ENCODE measurements at regions not wholly inside any gene's neighbourhood (a gene's known extent, or its start where the extent isn't known, plus 50 kb on each side); places are given as distances from the start of the nearest gene placed in this dataset.
"Not testable (repeated sequence)": the region's sequence is repeated elsewhere in the genome, so short reads cannot be mapped to it uniquely, and the experiment has no call there.

GRCh38 chr7:124205526-124205925 is 172.7 kb upstream of the TMEM229A start:
- H3K9me3 Mint-ChIP-seq = peaks cover 0 to 2% of the 10 kb centered on the region in 2 donors
- ATAC-seq (replicated peaks) (no peak), DNase-seq (no peak)
- no peak overlapping the region for H3K4me3 Mint-ChIP-seq
- no peaks in the 10 kb centered on the region for H3K27me3 Mint-ChIP-seq
- no peaks in the 10 kb centered on the region for H3K4me1 Mint-ChIP-seq
- no peak overlapping the region for H3K27ac Mint-ChIP-seq
- no peaks in the 10 kb centered on the region for H3K36me3 Mint-ChIP-seq

GRCh38 chr7:124202546-124202945 is 169.7 kb upstream of the TMEM229A start:
- H3K4me1 Mint-ChIP-seq = no peaks in the 10 kb centered on the region
- DNase-seq = no peak
- H3K4me3 Mint-ChIP-seq = no peak overlapping the region
- no peaks in the 10 kb centered on the region for H3K27me3 Mint-ChIP-seq
- H3K27ac Mint-ChIP-seq = no peak overlapping the region
- H3K9me3 Mint-ChIP-seq = peaks cover 2 to 6% of the 10 kb centered on the region in 2 donors
- no peak for ATAC-seq (replicated peaks)
- no peaks in the 10 kb centered on the region for H3K36me3 Mint-ChIP-seq

DNA sequence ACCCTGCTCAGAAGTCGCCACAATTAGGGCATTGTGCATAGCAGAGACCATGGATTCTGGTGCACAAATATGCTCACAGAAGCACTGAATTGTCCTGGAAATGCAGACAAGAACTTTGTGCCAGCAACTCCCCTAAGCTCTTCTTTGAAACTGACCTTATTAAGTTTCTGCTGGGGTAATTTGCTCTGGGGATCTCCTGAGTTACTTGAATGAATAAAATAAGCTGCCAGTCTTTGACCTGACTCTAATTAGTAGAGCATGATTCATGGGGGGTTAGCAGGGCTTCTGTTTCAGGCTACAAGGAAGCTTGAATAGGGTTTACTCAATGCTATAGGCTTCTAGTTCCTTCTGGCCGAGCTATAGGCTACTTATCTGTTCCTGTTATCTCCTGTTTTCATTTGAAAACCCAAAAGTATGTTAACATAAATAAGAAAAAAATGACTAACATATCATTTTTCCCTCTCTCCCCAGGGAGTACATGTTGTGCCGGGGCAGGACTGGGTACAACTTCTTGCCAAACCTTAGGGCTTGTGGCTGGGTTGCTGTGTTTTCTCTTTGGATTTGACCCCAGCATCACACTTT is 169.0 kb upstream of the TMEM229A start:
- H3K9me3 Mint-ChIP-seq = peaks cover 2 to 6% of the 10 kb centered on the region in 2 donors
- DNase-seq = no peak
- no peak overlapping the region for H3K4me3 Mint-ChIP-seq
- no peaks in the 10 kb centered on the region for H3K36me3 Mint-ChIP-seq
- no peaks in the 10 kb centered on the region for H3K27me3 Mint-ChIP-seq
- no peak overlapping the region for H3K27ac Mint-ChIP-seq
- no peak for ATAC-seq (replicated peaks)
- H3K4me1 Mint-ChIP-seq = no peaks in the 10 kb centered on the region

DNA sequence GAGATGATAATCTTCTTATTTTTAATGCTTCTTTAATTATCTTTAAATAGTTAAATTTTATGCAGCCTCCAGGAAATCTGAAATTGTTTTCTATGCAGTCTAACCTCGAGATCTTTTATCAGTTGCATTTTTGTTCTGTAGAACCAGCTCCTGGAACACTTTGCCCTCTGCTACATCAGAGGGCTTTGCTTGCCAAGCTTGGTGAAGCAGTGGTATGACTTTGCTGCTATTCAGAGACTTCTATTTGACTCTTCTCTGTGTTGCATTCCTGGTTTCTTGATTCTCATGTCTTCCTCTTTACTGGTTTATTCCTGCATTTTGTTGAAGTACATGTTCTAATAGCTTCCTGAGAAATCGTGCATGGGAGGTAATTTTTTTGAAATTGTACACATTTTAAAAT is 163.7 kb upstream of the TMEM229A start:
- DNase-seq (no peak), ATAC-seq (replicated peaks) (no peak)
- Mint-ChIP-seq H3K36me3 (no peaks in the 10 kb centered on the region), H3K9me3 (peaks cover 2 to 6% of the 10 kb centered on the region in 2 donors), H3K27me3 (no peaks in the 10 kb centered on the region), H3K4me1 (no peaks in the 10 kb centered on the region), H3K4me3 (no peak overlapping the region), H3K27ac (no peak overlapping the region)

GRCh38 chr7:124192885-124193284 is 160.0 kb upstream of the TMEM229A start:
- no peak for DNase-seq
- no peak overlapping the region for H3K4me3 Mint-ChIP-seq
- no peaks in the 10 kb centered on the region for H3K36me3 Mint-ChIP-seq
- no peak for ATAC-seq (replicated peaks)
- H3K27me3 Mint-ChIP-seq = no peaks in the 10 kb centered on the region
- H3K9me3 Mint-ChIP-seq = peaks cover 0 to 2% of the 10 kb centered on the region in 2 donors
- H3K4me1 Mint-ChIP-seq = no peaks in the 10 kb centered on the region
- H3K27ac Mint-ChIP-seq = no peak overlapping the region

DNA sequence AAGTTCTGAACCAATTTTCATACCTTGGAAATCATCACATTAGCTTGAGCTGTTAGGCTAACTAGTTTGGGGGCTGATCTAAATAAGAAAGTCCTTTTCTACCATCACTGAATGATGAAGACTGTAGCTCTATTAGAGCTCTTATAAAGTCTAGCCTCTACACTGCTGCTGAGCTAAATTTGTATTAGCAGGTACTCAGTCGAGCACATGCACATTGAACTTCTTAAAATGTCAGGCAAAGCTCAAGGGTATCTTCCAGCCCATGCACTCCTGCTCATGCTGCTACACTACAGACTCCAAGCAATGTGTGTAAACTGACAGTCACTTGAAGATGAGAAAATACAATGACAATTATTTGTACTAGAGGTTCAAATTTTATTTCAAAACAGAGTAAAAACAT is 158.8 kb upstream of the TMEM229A start:
- Mint-ChIP-seq H3K27ac (no peak overlapping the region), H3K4me1 (no peaks in the 10 kb centered on the region), H3K4me3 (no peak overlapping the region), H3K36me3 (no peaks in the 10 kb centered on the region), H3K27me3 (no peaks in the 10 kb centered on the region), H3K9me3 (peaks cover 0 to 2% of the 10 kb centered on the region in 2 donors)
- ATAC-seq (replicated peaks) (no peak), DNase-seq (no peak)

- Mint-ChIP-seq H3K4me3 (no peak overlapping the region), H3K27me3 (no peaks in the 10 kb centered on the region), H3K9me3 (peaks cover 0 to 2% of the 10 kb centered on the region in 2 donors), H3K36me3 (no peaks in the 10 kb centered on the region), H3K27ac (no peak overlapping the region), H3K4me1 (no peaks in the 10 kb centered on the region)
- DNase-seq = no peak
- no peak for ATAC-seq (replicated peaks)
These were observed 158.2 kb upstream of the TMEM229A start for GRCh38 chr7:124191030-124191429.

- no peaks in the 10 kb centered on the region for H3K4me1 Mint-ChIP-seq
- no peak for DNase-seq
- H3K4me3 Mint-ChIP-seq = no peak overlapping the region
- peaks cover 0 to 2% of the 10 kb centered on the region in 2 donors for H3K9me3 Mint-ChIP-seq
- ATAC-seq (replicated peaks) = no peak
- no peaks in the 10 kb centered on the region for H3K36me3 Mint-ChIP-seq
- H3K27ac Mint-ChIP-seq = no peak overlapping the region
- no peaks in the 10 kb centered on the region for H3K27me3 Mint-ChIP-seq
These were observed 155.7 kb upstream of the TMEM229A start for GRCh38 chr7:124188576-124188975.

DNA sequence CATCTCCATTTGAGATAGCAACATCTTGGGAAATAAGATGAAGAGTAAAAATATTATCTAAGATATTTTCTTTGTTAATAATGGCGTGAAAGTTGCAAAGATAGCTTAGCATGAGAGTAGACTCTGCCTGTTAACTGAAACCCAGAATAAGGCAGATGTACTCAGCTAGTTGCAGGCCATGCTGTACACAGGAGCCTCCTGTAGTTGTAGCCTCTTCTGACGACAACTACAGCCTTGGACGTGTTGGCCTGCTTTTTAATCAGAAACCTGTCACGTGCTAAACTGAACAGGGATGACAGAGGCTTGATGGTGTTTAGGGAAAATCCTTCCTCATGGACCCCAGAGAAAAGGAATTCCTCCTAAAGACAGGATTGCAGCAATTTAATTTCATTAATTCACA is 155.1 kb upstream of the TMEM229A start:
- H3K36me3 Mint-ChIP-seq = no peaks in the 10 kb centered on the region
- no peaks in the 10 kb centered on the region for H3K27me3 Mint-ChIP-seq
- no peaks in the 10 kb centered on the region for H3K4me1 Mint-ChIP-seq
- no peak for DNase-seq
- peaks cover 0 to 2% of the 10 kb centered on the region in 2 donors for H3K9me3 Mint-ChIP-seq
- ATAC-seq (replicated peaks) = no peak
- no peak overlapping the region for H3K27ac Mint-ChIP-seq
- no peak overlapping the region for H3K4me3 Mint-ChIP-seq

DNA sequence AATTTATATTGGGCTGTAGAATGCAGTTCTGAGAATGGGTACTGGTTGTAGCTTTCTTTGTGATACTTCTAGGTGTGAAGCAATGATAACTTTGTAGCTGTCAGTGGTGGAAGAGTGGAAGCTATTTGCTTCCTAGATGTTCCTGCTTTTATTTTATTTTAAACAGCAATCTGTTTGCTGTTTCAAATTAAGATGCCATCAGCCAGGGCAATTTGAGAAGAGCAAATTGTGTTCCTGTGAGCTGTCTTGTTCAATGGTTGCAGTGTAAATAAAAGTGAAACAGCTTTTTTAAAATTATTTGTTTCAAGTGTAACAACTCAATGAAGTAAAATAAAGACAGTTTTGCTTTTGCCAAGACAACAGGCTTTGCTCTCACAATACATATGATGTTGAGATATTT is 150.8 kb upstream of the TMEM229A start:
- Mint-ChIP-seq H3K4me3 (no peak overlapping the region), H3K27ac (no peak overlapping the region), H3K9me3 (peaks cover 2 to 4% of the 10 kb centered on the region in 2 donors), H3K27me3 (no peaks in the 10 kb centered on the region), H3K36me3 (no peaks in the 10 kb centered on the region), H3K4me1 (no peaks in the 10 kb centered on the region)
- ATAC-seq (replicated peaks) (no peak), DNase-seq (no peak)

DNA sequence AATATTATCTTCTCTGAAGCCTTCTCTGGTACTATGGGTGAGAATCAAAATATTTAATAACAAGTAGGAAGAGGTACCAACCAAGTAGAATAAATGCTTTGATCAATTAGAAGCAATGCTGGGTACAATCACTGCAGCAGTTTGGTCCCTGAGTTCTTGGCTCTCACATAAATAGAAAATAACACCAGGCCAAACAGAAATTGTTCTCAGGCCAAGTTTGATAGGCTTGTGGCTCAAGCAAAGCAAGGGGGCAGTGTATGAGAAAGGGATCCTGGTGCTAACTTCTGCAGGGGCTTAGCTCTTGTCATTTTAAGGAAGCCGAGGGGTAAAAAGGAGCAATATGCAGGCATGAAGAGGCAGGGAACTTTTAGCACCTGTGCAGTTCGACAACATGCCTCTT is 146.8 kb upstream of the TMEM229A start:
- Mint-ChIP-seq H3K27ac (no peak overlapping the region), H3K4me1 (no peaks in the 10 kb centered on the region), H3K9me3 (peaks cover 4 to 8% of the 10 kb centered on the region in 2 donors), H3K27me3 (no peaks in the 10 kb centered on the region), H3K36me3 (no peaks in the 10 kb centered on the region), H3K4me3 (no peak overlapping the region)
- ATAC-seq (replicated peaks) (no peak), DNase-seq (no peak)

DNA sequence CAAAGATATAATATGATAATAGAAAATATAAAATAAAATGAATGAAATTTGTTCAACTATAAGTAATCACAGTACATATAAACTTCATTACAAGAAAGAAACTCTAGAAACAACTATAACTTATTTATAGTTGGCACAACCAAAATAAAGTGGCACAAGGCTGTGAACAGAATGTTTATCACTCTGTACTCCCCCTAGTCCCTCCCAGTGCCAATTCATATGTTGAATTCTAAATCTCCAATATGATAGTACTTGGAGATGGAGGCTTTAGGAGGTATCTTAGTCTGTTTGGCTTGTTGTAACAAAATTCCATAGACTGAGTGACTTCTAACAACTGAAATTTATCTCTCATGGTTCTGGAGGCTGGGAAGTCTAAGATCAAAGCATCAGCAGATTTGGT is 145.0 kb upstream of the TMEM229A start:
- Mint-ChIP-seq H3K27ac (no peak overlapping the region), H3K9me3 (peaks cover 8 to 11% of the 10 kb centered on the region in 2 donors), H3K27me3 (no peaks in the 10 kb centered on the region), H3K4me1 (no peaks in the 10 kb centered on the region), H3K4me3 (no peak overlapping the region), H3K36me3 (no peaks in the 10 kb centered on the region)
- ATAC-seq (replicated peaks) (no peak), DNase-seq (no peak)

DNA sequence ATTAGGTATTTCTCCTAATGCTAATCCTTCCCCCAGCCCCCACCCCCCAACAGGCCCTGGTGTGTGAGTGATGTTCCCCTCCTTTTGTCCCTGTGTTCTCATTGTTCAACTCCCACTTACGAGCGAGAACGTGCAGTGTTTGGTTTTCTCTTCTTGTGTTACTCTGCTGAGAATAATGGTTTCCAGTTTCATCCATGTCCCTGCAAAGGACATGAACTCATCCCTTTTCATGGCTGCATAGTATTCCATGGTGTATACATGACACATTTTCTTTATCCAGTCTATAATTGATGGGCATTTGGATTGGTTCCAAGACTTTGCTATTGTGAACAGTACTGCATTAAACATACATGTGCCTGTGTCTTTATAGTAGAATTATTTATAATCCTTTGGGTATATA is 138.9 kb upstream of the TMEM229A start:
- not testable (repeated sequence) for ATAC-seq (replicated peaks); H3K4me3 Mint-ChIP-seq; H3K27ac Mint-ChIP-seq; H3K27me3 Mint-ChIP-seq; DNase-seq; H3K36me3 Mint-ChIP-seq; H3K4me1 Mint-ChIP-seq
- peaks cover 4 to 14% of the 10 kb centered on the region in 2 donors for H3K9me3 Mint-ChIP-seq

GRCh38 chr7:124171068-124171467 is 138.2 kb upstream of the TMEM229A start:
- peaks cover 0 to 2% of the 10 kb centered on the region in 2 donors for H3K36me3 Mint-ChIP-seq
- DNase-seq (no peak), ATAC-seq (replicated peaks) (no peak)
- H3K9me3 Mint-ChIP-seq = peaks cover 0 to 13% of the 10 kb centered on the region in 2 donors
- no peaks in the 10 kb centered on the region for H3K27me3 Mint-ChIP-seq
- H3K4me3 Mint-ChIP-seq = no peak overlapping the region
- H3K27ac Mint-ChIP-seq = no peak overlapping the region
- H3K4me1 Mint-ChIP-seq = no peaks in the 10 kb centered on the region

DNA sequence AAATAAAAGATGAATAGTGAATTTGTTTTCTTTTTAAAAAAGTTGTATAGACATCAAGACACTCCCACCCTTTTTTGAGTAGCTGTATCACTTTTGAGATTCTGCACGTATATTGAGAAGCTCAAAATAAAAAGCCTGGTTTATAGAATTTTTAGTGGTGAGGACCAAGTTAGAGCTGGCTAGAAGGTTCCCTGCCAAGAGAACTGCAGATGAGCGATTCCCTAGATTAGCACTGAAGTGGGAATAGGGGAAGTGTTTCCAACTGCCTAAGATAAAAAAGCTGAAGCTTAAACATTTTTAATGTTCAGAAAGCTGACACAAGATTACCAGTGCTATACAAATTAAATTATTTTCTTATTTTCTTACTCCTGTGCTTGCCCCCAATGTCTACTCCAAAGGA is 135.7 kb upstream of the TMEM229A start:
- Mint-ChIP-seq H3K4me3 (no peak overlapping the region), H3K27me3 (no peaks in the 10 kb centered on the region), H3K4me1 (no peaks in the 10 kb centered on the region), H3K9me3 (peaks cover 4 to 11% of the 10 kb centered on the region in 2 donors), H3K27ac (no peak overlapping the region), H3K36me3 (peaks cover 0 to 2% of the 10 kb centered on the region in 2 donors)
- DNase-seq (no peak), ATAC-seq (replicated peaks) (no peak)

DNA sequence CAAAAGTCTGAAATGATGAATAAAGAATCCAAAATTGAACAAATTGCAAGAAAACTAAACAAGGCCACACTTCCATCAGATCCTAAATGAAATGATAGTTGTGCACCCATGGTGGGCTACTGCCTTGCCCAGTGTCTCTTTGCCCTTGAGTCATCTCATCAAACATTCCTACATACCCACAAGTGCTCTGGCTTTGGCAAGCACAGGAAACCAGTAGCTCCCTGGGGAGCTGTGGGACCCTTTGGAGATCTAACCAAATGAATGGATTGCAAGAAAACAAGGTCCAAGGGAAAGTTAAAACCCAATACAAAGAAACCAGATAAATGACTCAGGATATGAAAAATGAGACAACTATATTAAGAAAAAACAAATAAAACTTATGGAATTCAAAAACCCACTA is 129.8 kb upstream of the TMEM229A start:
- Mint-ChIP-seq H3K9me3 (peaks cover 2 to 4% of the 10 kb centered on the region in 2 donors), H3K4me1 (no peaks in the 10 kb centered on the region), H3K36me3 (no peaks in the 10 kb centered on the region), H3K27me3 (no peaks in the 10 kb centered on the region), H3K4me3 (no peak overlapping the region), H3K27ac (no peak overlapping the region)
- ATAC-seq (replicated peaks) (no peak), DNase-seq (no peak)
